SU-DHL-6 (cell line): ENCODE measurements at regions not wholly inside any gene's neighbourhood (a gene's known extent, or its start where the extent isn't known, plus 50 kb on each side); places are given as distances from the start of the nearest gene placed in this dataset.
"Not testable (repeated sequence)": the region's sequence is repeated elsewhere in the genome, so short reads cannot be mapped to it uniquely, and the experiment has no call there.

ENCODE experiments used
- H2AFZ ChIP-seq: fragments of 200-600 bp; sonication (generic); 2 replicates; pipeline ENCODE4 v1.6.1; 2014; ENCODE audit warnings: low read depth, mild to moderate bottlenecking, moderate library complexity, mixed read lengths, antibody characterized with exemption, low read length; ENCODE audit not compliant: severe bottlenecking
- H3F3A ChIP-seq: fragments of 200-600 bp; shearing (Covaris generic); 2 replicates; pipeline ENCODE4 v1.6.0; 2016; ENCODE audit warnings: antibody characterized with exemption, mild to moderate bottlenecking; ENCODE audit not compliant: insufficient read depth
- H3K27ac ChIP-seq: fragments of 200-600 bp; sonication (generic); 2 replicates; pipeline ENCODE4 v1.5.1; 2016; ENCODE audit warnings: low read depth, mild to moderate bottlenecking, low read length, moderate library complexity, mixed read lengths
- H3K27me3 ChIP-seq: fragments of 200-600 bp; sonication (generic), shearing (Covaris generic); 2 replicates; pipeline ENCODE4 v1.6.0; 2014; ENCODE audit warnings: mild to moderate bottlenecking, low read length
- H3K36me3 ChIP-seq: fragments of 200-600 bp; sonication (generic); 2 replicates; pipeline ENCODE4 v1.6.1; 2014; ENCODE audit warnings: mild to moderate bottlenecking, low read length, mixed read lengths
- H3K4me2 ChIP-seq: fragments of 300-600, 200-600 bp; shearing (Covaris generic), sonication (generic); 2 replicates; pipeline ENCODE4 v1.6.0; 2014; ENCODE audit warnings: low read length, low read depth, mild to moderate bottlenecking; ENCODE audit not compliant: poor library complexity, severe bottlenecking
- H3K4me3 ChIP-seq: fragments of 200-600 bp; sonication (generic); 2 replicates; pipeline ENCODE4 v1.5.1; 2014; ENCODE audit warnings: antibody characterized with exemption, low read length, mild to moderate bottlenecking, mixed read lengths; ENCODE audit not compliant: insufficient read depth, poor library complexity, severe bottlenecking
- H3K79me2 ChIP-seq: fragments of 200-600 bp; sonication (generic); 2 replicates; pipeline ENCODE4 v1.6.1; 2014; ENCODE audit warnings: mild to moderate bottlenecking, low read length, moderate library complexity; ENCODE audit not compliant: insufficient read depth
- H3K9ac ChIP-seq: fragments of 200-600 bp; sonication (generic); 2 replicates; pipeline ENCODE4 v1.7.0; 2014; ENCODE audit warnings: mild to moderate bottlenecking, low read length
- H3K9me2 ChIP-seq: fragments of 200-600 bp; sonication (generic); replicated peaks from 2 replicates; pipeline ENCODE4 v1.6.1; 2014; ENCODE audit warnings: low read length; ENCODE audit not compliant: insufficient read depth
- H3K9me3 ChIP-seq: fragments of 200-600 bp; sonication (generic); 2 replicates; pipeline ENCODE4 v1.6.1; 2014; ENCODE audit warnings: low read length, mixed read lengths; ENCODE audit not compliant: insufficient read depth
- H4K20me1 ChIP-seq: fragments of 200-600 bp; sonication (generic); 2 replicates; pipeline ENCODE4 v1.6.1; 2014; ENCODE audit warnings: low read depth, mild to moderate bottlenecking, antibody characterized with exemption, low read length, moderate library complexity, mixed read lengths
- EZH2phosphoT487 ChIP-seq: fragments of 200-600 bp; sonication (generic), shearing (Covaris generic); conservative IDR thresholded peaks from 2 replicates; pipeline ENCODE4 v1.6.1; 2018; ENCODE audit warnings: mild to moderate bottlenecking, antibody characterized with exemption, low read length, moderate library complexity, mixed read lengths
- TF ChIP-seq, protein P1 (sequence below): fragments of 200-600 bp; sonication (generic); IDR thresholded peaks from one replicate; pipeline ENCODE4 v1.5.1; 2017; ENCODE audit warnings: antibody characterized with exemption, mild to moderate bottlenecking, low read length, moderate library complexity; ENCODE audit not compliant: insufficient read depth, poor library complexity, severe bottlenecking

DNA sequence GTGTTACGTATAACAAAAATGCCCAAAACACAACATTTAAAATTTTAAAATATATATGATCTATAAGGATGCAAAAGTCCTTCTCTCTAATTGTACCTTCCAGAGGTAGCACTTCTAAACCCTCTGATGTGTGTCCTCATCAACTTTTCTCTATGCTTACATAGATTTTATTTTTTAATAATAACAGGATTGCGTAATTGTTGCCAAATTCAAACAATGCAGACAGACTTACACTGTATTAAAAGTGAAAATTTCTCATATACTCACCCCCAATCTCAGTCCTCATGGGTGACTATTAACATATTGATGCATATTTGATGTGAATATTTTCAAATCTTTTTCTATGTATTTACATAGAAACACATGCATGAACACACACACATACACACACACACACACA, 144.0 kb downstream of the RBMX2 start:
- TF ChIP-seq, protein P1, sequence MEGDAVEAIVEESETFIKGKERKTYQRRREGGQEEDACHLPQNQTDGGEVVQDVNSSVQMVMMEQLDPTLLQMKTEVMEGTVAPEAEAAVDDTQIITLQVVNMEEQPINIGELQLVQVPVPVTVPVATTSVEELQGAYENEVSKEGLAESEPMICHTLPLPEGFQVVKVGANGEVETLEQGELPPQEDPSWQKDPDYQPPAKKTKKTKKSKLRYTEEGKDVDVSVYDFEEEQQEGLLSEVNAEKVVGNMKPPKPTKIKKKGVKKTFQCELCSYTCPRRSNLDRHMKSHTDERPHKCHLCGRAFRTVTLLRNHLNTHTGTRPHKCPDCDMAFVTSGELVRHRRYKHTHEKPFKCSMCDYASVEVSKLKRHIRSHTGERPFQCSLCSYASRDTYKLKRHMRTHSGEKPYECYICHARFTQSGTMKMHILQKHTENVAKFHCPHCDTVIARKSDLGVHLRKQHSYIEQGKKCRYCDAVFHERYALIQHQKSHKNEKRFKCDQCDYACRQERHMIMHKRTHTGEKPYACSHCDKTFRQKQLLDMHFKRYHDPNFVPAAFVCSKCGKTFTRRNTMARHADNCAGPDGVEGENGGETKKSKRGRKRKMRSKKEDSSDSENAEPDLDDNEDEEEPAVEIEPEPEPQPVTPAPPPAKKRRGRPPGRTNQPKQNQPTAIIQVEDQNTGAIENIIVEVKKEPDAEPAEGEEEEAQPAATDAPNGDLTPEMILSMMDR: no peak
- no peak for TF ChIP-seq EZH2phosphoT487
- Histone ChIP-seq H3K9me2 (no peaks in the 10 kb centered on the region), H3K27me3 (no peaks in the 10 kb centered on the region), H3K36me3 (no peaks in the 10 kb centered on the region), H4K20me1 (no peaks in the 10 kb centered on the region), H3K4me2 (no peak overlapping the region), H2AFZ (no peak overlapping the region), H3K9me3 (no peaks in the 10 kb centered on the region), H3K4me3 (no peak overlapping the region), H3K9ac (no peak overlapping the region), H3F3A (no peaks in the 10 kb centered on the region), H3K79me2 (no peaks in the 10 kb centered on the region), H3K27ac (no peak overlapping the region)

DNA sequence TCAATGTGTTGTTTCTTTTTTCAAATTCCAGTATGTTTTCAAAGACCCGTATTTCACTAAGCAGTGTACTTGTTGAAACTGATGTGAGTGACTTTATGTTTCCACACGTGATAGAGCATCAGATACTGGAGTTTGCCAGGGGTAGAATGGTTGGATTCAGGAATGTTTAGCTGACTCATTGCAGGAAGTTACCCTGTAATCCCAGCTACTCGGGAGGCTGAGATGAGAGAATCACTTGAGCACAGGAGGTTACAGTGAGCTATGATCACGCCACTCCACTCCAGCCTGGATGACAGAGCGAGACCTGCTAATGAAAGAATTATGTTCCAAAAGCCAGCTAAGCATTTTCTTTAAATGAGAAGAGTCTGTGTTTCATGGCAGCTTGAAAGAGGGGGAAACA, 147.6 kb downstream of the RBMX2 start:
- not testable (repeated sequence) for H3K9me2 ChIP-seq, H3K36me3 ChIP-seq, H3K79me2 ChIP-seq, H3K27me3 ChIP-seq, H3K27ac ChIP-seq, H3K9me3 ChIP-seq, H3F3A ChIP-seq, H4K20me1 ChIP-seq, H3K9ac ChIP-seq, H3K4me2 ChIP-seq, H3K4me3 ChIP-seq, H2AFZ ChIP-seq

DNA sequence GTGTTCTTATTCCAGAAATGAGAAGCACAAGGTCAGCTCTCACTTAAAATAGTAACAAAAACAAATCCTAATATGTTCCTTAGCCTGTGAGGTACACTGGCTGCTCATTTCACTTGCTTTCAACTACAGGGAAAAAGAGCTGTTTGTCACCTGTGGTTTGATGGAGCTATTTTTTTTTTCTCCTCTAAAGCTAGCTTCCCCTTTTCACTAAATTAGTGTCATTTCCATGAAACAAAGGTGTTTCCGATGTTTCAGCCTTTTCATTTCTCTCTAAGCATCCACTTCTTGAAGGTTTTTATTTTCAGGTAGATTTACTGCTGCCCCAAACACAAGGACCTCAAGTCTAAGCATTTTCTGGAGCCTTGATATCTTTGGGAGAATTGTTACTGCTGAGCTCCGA, 148.6 kb downstream of the RBMX2 start:
- Histone ChIP-seq H3K27ac (no peak overlapping the region), H3K27me3 (no peaks in the 10 kb centered on the region), H3K9me3 (no peaks in the 10 kb centered on the region), H2AFZ (no peak overlapping the region), H3K4me3 (no peak overlapping the region), H3K9ac (no peak overlapping the region), H3K4me2 (no peak overlapping the region), H3K79me2 (no peaks in the 10 kb centered on the region), H3F3A (no peaks in the 10 kb centered on the region), H3K36me3 (no peaks in the 10 kb centered on the region), H4K20me1 (no peaks in the 10 kb centered on the region), H3K9me2 (no peaks in the 10 kb centered on the region)
- TF ChIP-seq EZH2phosphoT487: no peak
- TF ChIP-seq, protein P1: no peak

DNA sequence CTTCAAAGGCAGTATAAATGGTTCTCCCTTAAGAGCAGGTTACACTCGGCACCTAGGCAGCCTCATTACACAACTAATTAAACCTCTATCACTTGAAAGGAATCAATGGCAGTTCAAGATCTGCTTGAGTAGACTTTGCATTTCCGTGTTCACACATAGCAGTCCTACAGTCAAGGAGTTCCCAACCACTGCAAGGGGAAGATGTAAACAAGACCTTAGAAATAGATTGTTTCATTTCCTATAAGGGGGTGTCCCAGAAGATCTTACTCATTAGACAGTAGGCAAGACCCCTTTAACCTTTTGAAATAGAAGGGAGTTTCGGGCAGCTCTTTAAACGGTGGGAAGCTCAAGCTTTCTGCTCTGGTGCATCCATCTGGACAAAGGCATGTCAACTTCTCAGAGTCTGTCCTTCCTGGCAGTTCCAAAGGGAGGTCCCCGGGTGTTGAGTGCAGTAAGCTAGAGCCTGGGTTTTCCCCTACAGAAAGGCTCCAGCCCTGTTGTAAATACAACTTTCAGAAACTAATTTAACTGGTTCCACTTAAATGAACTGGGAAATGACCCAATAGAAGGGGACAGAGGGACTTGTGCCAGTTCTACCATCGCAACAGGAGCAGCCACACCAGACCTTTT, 150.8 kb downstream of the RBMX2 start:
- Histone ChIP-seq H4K20me1 (no peaks in the 10 kb centered on the region), H3K79me2 (no peaks in the 10 kb centered on the region), H3K36me3 (no peaks in the 10 kb centered on the region), H3K9me2 (no peaks in the 10 kb centered on the region), H2AFZ (no peak overlapping the region), H3K4me2 (no peak overlapping the region), H3F3A (no peaks in the 10 kb centered on the region), H3K9me3 (no peaks in the 10 kb centered on the region), H3K27ac (no peak overlapping the region), H3K9ac (no peak overlapping the region), H3K4me3 (no peak overlapping the region), H3K27me3 (no peaks in the 10 kb centered on the region)
- no peak for TF ChIP-seq EZH2phosphoT487
- TF ChIP-seq, protein P1: no peak
